Duodenal mucosa (tissue), 2 donors: ENCODE measurements at regions not wholly inside any gene's neighbourhood (a gene's known extent, or its start where the extent isn't known, plus 50 kb on each side); places are given as distances from the start of the nearest gene placed in this dataset.
"Not testable (repeated sequence)": the region's sequence is repeated elsewhere in the genome, so short reads cannot be mapped to it uniquely, and the experiment has no call there.

ENCODE experiments used
- H3K27ac ChIP-seq: one replicate; pipeline ENCODE4 v1.7.0; 2013; ENCODE audit warnings: low read depth, low read length
- H3K27me3 ChIP-seq, 2 donors: one replicate each; pipeline ENCODE4 v1.7.0; 2013; ENCODE audit warnings: low read length in 2 of 2, control low read depth in 1 of 2; ENCODE audit not compliant: insufficient read depth in 2 of 2, control insufficient read depth in 1 of 2
- H3K36me3 ChIP-seq, 2 donors: one replicate each; pipeline ENCODE4 v1.7.0; 2013; ENCODE audit warnings: low read length in 2 of 2, control low read depth in 1 of 2; ENCODE audit not compliant: insufficient read depth in 2 of 2, control insufficient read depth in 1 of 2
- H3K4me1 ChIP-seq, 2 donors: one replicate each; pipeline ENCODE4 v1.7.0; 2013; ENCODE audit warnings: low read length in 2 of 2, control low read depth in 1 of 2; ENCODE audit not compliant: insufficient read depth in 2 of 2, control insufficient read depth in 1 of 2
- H3K4me3 ChIP-seq, 2 donors: one replicate each; pipeline ENCODE4 v1.7.0; 2013; ENCODE audit warnings: low read length in 2 of 2, low read depth in 1 of 2
- H3K9ac ChIP-seq, 2 donors: one replicate each; pipeline ENCODE4 v1.7.0; 2013; ENCODE audit warnings: low read length in 2 of 2, low read depth in 1 of 2
- H3K9me3 ChIP-seq, 2 donors: one replicate each; pipeline ENCODE4 v1.7.0; 2013; ENCODE audit warnings: low read length in 2 of 2, control low read depth in 1 of 2; ENCODE audit not compliant: control insufficient read depth in 1 of 2

DNA sequence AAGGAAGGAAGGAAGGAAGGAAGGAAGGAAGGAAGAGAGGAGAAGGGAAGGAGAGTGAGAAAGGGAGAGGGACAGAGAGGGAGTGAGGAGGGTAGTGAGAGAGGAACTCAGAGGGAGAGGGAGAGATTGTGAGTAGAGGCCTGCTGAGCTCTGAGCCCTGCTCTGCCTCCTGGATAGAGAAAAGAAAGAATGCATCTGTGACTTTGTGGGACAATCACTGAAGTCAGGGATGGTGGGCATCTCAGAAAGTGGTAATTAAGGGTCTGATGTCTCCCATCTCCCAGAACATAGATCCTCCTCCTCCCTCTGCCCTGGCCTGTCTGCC lies 142.9 kb upstream of the BANK1 start:
- no peak overlapping the region for H3K4me3 ChIP-seq
- no peaks in the 10 kb centered on the region for H3K27me3 ChIP-seq
- no peak overlapping the region for H3K27ac ChIP-seq
- no peaks in the 10 kb centered on the region for H3K4me1 ChIP-seq
- no peaks in the 10 kb centered on the region for H3K9me3 ChIP-seq
- no peaks in the 10 kb centered on the region for H3K36me3 ChIP-seq
- no peak overlapping the region for H3K9ac ChIP-seq

DNA sequence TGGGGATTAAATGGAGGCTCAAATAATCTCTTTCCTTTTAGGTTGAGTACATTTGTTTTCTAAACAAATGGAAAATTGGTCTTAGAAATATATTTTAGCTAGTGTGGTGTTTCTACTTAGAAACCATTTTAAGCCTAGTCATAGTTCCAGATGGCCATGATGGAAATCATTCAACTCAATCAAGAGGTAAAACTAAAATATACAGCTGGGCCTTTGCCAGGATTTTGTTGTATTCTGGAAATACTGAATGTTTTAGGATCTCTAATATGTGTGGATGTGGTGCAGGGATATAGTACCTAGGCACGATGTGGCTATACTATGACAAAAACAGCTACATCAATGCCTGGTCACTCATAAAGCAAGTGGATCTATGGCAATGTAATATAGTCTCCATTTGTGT lies 146.0 kb upstream of the BANK1 start:
- no peaks in the 10 kb centered on the region for H3K4me1 ChIP-seq
- no peak overlapping the region for H3K27ac ChIP-seq
- no peak overlapping the region for H3K4me3 ChIP-seq
- no peak overlapping the region for H3K9ac ChIP-seq
- H3K9me3 ChIP-seq, result no peaks in the 10 kb centered on the region
- H3K27me3 ChIP-seq, result no peaks in the 10 kb centered on the region
- H3K36me3 ChIP-seq, result no peaks in the 10 kb centered on the region

DNA sequence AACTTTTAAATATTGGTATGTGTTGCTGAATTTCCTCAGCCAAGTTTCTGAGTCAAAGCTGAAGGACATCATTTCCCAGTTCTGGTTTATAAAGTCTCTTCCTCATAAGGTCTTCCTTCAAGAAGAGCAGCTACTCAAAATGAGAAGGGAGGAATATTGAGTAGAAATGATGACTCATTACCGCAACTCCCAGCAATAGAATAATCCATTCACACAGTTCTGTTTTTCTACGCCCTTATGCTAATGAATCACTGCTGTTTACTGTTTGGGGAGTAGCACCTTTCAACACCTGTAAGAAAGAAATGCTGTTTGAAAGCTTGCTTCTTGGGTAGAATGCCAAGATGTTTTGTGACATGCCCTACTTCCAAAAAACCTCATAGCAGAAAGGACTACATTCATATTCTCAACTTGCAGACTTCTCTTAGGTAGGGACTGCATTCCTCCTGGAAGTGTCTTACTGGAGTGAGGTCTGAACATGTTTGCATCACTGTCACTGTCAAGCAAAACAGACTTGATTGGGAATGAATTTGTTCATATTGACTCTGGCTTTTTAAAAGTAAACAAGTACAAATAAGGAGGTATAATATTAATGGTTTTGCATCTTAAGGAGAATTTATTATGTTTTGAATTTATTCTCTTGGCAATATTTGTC lies 147.2 kb upstream of the BANK1 start:
- H3K9me3 ChIP-seq, result no peaks in the 10 kb centered on the region
- H3K4me3 ChIP-seq, result no peak overlapping the region
- H3K9ac ChIP-seq, result no peak overlapping the region
- H3K27me3 ChIP-seq, result no peaks in the 10 kb centered on the region
- H3K27ac ChIP-seq, result no peak overlapping the region
- no peaks in the 10 kb centered on the region for H3K36me3 ChIP-seq
- H3K4me1 ChIP-seq, result no peaks in the 10 kb centered on the region

DNA sequence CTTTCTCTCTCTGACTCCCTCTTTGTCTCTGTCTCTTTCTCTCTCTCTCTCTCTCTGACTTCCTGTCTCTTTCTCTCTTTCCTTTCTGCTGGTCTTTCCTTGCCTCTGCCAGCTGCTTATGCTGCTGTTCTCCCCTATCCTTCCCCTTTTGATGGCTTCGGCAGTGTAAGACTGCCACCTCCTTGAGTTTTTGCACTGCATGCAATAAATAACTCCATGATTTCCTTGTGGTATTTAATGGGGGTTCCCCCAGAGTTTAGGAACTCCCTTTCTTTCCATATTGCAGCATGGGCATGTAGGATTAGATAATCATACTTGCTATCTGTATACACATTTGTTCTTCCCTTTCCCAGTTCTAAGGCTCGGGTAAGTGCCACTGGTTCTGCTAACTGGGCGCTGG lies 157.8 kb upstream of the BANK1 start:
- H3K9ac ChIP-seq, H3K4me1 ChIP-seq, H3K36me3 ChIP-seq, H3K9me3 ChIP-seq, H3K4me3 ChIP-seq, H3K27me3 ChIP-seq, H3K27ac ChIP-seq: not testable (repeated sequence)

DNA sequence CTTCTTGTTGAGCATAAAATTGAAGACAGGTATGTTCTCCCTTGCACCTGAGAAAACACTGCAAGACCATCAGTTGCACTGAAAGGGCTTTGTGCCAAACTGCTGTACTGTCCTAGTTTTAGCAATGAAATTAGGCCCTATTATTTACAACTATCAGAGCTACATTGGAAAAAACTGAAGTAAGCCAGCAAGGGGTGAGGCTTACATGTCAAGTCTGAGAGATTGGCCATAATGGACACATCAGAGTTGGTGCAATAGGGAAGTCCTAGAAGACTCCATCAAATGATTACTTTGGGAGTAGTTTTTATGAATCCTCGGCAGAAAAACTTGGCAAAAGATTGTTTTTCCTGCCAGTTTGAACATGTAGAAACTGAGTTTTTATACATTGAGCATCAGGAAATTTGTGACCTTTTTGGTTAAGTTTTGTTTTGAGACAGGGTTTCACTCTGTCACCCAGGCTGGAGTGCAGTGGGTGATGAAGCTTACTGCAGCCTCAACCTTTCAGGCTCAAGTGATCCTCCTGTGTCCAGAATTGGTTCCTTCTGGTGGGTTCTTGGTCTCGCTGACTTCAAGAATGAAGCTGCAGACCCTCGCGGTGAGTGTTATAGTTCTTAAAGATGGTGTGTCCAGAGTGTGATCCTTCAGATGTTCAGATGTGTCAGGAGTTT lies 160.1 kb upstream of the BANK1 start:
- Histone ChIP-seq H3K27me3 (no peaks in the 10 kb centered on the region), H3K9ac (no peak overlapping the region), H3K36me3 (no peaks in the 10 kb centered on the region), H3K9me3 (no peaks in the 10 kb centered on the region), H3K27ac (no peak overlapping the region), H3K4me1 (no peaks in the 10 kb centered on the region), H3K4me3 (no peak overlapping the region)

DNA sequence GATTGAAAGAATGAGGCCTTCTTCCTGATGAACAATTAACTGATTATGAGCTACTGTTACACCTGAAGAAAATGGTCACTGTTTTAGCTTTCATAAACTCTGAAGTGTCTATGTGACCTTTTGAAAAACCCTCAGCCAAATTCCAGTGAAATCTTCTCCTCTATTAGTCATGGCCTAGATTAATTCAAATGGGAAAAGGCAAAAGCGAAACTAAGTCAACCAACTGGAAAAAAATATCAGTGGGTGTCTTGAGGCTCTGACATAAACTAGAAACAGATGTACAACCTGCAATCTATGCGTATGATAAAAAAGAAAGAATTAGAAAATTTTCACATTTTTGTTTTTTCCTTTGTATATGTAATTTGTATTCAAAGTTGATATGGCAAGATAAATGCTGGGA lies 169.4 kb upstream of the BANK1 start:
- Histone ChIP-seq H3K4me1 (no peaks in the 10 kb centered on the region), H3K27ac (no peak overlapping the region), H3K9me3 (no peaks in the 10 kb centered on the region), H3K9ac (no peak overlapping the region), H3K27me3 (no peaks in the 10 kb centered on the region), H3K36me3 (no peaks in the 10 kb centered on the region), H3K4me3 (no peak overlapping the region)

DNA sequence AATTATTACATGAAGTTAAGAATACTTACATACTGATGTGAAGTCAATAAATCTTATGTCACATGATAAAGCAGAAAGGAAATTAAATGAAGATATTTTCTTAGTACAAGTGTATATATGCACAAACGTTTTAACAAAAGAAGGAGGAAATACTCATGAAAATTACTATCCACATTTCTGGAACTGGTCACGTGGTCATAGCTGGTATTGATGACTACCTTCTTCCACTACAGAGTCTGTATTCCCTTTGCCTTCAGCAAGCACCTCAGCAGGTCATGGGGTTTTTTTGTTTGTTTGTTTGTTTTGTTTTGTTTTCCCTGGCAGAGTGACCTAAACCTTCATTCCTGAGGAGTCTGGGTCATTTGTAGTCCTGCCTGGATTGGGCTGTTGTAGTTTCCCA lies 174.9 kb upstream of the BANK1 start:
- Histone ChIP-seq H3K27me3 (no peaks in the 10 kb centered on the region), H3K36me3 (no peaks in the 10 kb centered on the region), H3K9me3 (no peaks in the 10 kb centered on the region), H3K4me1 (no peaks in the 10 kb centered on the region), H3K4me3 (no peak overlapping the region), H3K27ac (no peak overlapping the region), H3K9ac (no peak overlapping the region)

DNA sequence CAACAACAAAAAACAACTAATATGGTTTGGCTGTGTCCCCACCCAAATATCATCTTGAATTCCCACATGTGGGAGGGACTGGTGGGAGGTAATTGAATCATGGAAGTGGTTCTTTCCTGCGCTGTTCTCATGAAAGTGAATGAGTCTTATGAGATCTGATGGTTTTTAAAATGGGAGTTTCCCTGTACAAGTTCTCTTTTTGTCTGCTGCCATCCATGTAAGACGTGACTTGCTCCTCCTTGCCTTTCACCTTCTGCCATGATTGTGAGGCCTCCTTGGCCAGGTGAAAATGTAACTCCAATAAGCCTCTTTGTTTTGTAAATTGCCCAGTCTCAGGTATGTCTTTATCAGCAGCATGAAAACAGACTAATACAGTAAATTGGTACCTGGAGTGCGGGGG lies 183.5 kb upstream of the BANK1 start:
- H3K9me3 ChIP-seq, H3K4me1 ChIP-seq, H3K36me3 ChIP-seq, H3K4me3 ChIP-seq, H3K9ac ChIP-seq, H3K27me3 ChIP-seq, H3K27ac ChIP-seq: not testable (repeated sequence)

DNA sequence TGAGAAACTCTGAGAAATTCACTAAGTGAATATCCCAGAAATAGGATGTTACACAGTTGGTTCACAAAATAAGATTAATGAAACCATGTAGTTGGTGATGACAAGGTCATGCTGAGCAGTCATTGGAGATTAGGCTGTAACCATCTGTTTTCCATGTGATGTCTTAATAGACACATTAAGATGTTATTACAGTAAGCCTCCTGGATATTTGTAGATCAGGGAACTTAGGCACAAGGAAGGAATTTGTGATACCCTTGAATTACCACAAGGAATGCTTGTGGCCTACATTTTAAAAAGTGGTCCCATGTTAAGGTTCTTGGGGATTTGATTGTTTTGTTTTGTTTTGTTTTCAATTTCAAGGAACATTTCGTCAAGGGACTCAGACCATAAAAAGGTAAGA lies 185.6 kb upstream of the BANK1 start:
- H3K27me3 ChIP-seq, result no peaks in the 10 kb centered on the region
- no peak overlapping the region for H3K27ac ChIP-seq
- H3K4me3 ChIP-seq, result no peak overlapping the region
- no peaks in the 10 kb centered on the region for H3K4me1 ChIP-seq
- H3K9me3 ChIP-seq, result no peaks in the 10 kb centered on the region
- no peaks in the 10 kb centered on the region for H3K36me3 ChIP-seq
- H3K9ac ChIP-seq, result no peak overlapping the region

DNA sequence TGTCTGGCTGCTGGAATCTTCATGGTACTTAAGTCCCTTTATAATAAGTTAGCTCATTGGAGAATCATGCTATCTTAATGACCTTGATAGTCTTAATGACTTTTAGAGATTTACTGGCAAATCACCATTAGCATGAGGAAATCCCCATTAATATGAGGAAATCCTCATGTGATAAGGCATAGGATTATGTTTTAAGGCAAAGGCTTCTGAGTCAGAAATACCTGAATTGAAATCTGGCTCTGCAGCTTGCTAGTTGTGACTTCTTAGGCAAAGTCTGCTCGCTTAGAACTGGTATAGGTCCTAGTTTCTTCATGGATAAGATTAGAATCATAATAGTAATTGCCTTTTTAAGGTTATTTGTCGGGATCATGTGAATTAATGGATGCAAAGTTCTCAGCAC lies 190.2 kb upstream of the BANK1 start:
- Histone ChIP-seq H3K27ac (no peak overlapping the region), H3K36me3 (no peaks in the 10 kb centered on the region), H3K9ac (no peak overlapping the region), H3K4me1 (no peaks in the 10 kb centered on the region), H3K27me3 (no peaks in the 10 kb centered on the region), H3K9me3 (no peaks in the 10 kb centered on the region), H3K4me3 (no peak overlapping the region)

DNA sequence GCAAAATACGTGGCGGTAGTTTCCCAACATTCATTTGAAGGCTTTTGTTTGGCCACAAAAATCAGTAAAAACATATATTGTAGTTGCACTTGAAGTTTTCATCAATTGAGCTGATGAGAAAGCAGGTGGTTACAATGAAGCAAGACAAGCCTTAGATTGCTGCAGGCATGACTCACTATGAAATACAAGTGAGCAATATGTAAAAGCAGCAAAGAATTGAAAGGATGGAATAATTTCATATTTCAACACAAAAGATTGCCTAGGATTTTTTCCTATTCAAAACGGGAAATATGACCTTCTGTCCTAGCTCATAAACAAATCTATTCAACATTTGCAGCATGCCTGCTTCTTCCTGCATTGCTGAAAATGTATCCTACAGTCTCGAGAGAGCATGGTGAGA lies 190.9 kb upstream of the BANK1 start:
- Histone ChIP-seq H3K4me3 (no peak overlapping the region), H3K9ac (no peak overlapping the region), H3K27me3 (no peaks in the 10 kb centered on the region), H3K9me3 (no peaks in the 10 kb centered on the region), H3K27ac (no peak overlapping the region), H3K36me3 (no peaks in the 10 kb centered on the region), H3K4me1 (no peaks in the 10 kb centered on the region)
